Heart right ventricle (tissue), 16 donors: ENCODE measurements at regions not wholly inside any gene's neighbourhood (a gene's known extent, or its start where the extent isn't known, plus 50 kb on each side); places are given as distances from the start of the nearest gene placed in this dataset.

Experiments
- ATAC-seq, 8 donors: fragments of 200-7000 bp; cut with Tn5 transposase; one replicate each; pipeline ENCODE4 v1.9.1; 2020; ENCODE audit warnings: mild to moderate bottlenecking in 8 of 8, moderate library complexity in 8 of 8, moderate number of reproducible peaks in 1 of 8
- DNase-seq, 2 donors: peaks; one replicate each; pipeline ENCODE4 v3.0.0-alpha.2; 2020
- H3K27ac ChIP-seq, 10 donors: fragments of 200-600 bp; sonication (generic) in 2 of 10; one replicate each; pipeline versions ENCODE4 v1.5.0 to v1.8.0; 2020 to 2022; ENCODE audit warnings: mild to moderate bottlenecking in 3 of 10
- H3K27me3 ChIP-seq, 7 donors: fragments of 200-600 bp; one replicate each; pipeline ENCODE4 v1.8.0; 2021 to 2022; ENCODE audit warnings: mild to moderate bottlenecking in 2 of 7
- H3K36me3 ChIP-seq, 9 donors: fragments of 200-600 bp; sonication (generic) in 1 of 9; one replicate each; pipeline versions ENCODE4 v1.5.0 to v1.8.0; 2020 to 2022; ENCODE audit warnings: mild to moderate bottlenecking in 2 of 9
- H3K4me1 ChIP-seq, 9 donors: fragments of 200-600 bp; sonication (generic) in 1 of 9; one replicate each; pipeline versions ENCODE4 v1.5.0 to v1.8.0; 2020 to 2022; ENCODE audit warnings: mild to moderate bottlenecking in 4 of 9
- H3K4me3 ChIP-seq, 10 donors: fragments of 200-600 bp; sonication (generic) in 2 of 10; one replicate each; pipeline versions ENCODE4 v1.5.0 to v1.8.0; 2020 to 2022; ENCODE audit warnings: mild to moderate bottlenecking in 7 of 10, moderate library complexity in 2 of 10
- H3K9me3 ChIP-seq, 11 donors: fragments of 200-600 bp in 10 of 11; sonication (generic) in 2 of 11; one replicate each; pipeline versions ENCODE4 v1.5.0 to v1.8.0; 2013 to 2022; ENCODE audit warnings: mild to moderate bottlenecking in 2 of 11, control low read depth in 1 of 11, moderate library complexity in 1 of 11
- CTCF ChIP-seq, 9 donors: fragments of 200-600 bp; sonication (generic) in 2 of 9; IDR thresholded peaks; one replicate each; pipeline versions ENCODE4 v1.5.0 to v1.8.0; 2021 to 2022; ENCODE audit warnings: antibody characterized with exemption in 9 of 9, mild to moderate bottlenecking in 5 of 9, moderate library complexity in 1 of 9
- WGBS, 2 donors: extraction: QIAGEN DNeasy Blood & Tissue Kit; methylation state at CpG; one replicate each; pipeline ENCODE4 v1.1.7; 2013; ENCODE audit warnings: inconsistent platforms in 1 of 2; 5-methylcytosine and 5-hydroxymethylcytosine counted together
- intact Hi-C, 10 donors: fragments of 100-400 bp; cut with DNase I; formaldehyde crosslinking; loops; one replicate each; pipeline versions ENCODE4 v1.11.1 to v1.14.2; 2022
- donor health status: Arrhythmogenic right ventricular cardiomyopathy.
- donor health status: ischemic (EF 13 %, LVEDD 7.1; RV severe dilation, severe dysfunction).
- donor health status: healthy with polysubstance abuse.
- donor health status: DM: no; HTN: yes; CAD: no.
- donor health status: DM: no; HTN: no; CAD: no.
- donor health status: ischemic (EF 25% LVEDD 6.9; RV normal size, moderate dysfunction).
- donor health status: ischemic (EF 25% LVEDD 5.7; RV mildly dilated, moderate dysfunction).
- donor health status: healthy.
- donor health status: DM: yes; HTN: yes; CAD: no.
- donor health status: Ischemic cardiomyopathy.
- donor health status: ischemic (EF 35%, LVEDD 5.7; RV mildly dilated, moderate dysfunction).
- donor health status: nonischemic (EF 11% LVEDD 7.7; RV severe dilation, severe dysfunction).
- donor health status: DM: yes; HTN: yes; CAD: no.
- donor health status: PGD.
- donor health status: ischemic (EF 29% LVEDD 5.4; RV normal size, mild dysfunction).
- donor health status: nonischemic (EF 23%, LVEDD 6.1; RV moderate dilation, normal function).

- DNase-seq (no peak), ATAC-seq (no peak)
- no peak for TF ChIP-seq CTCF (IDR thresholded peaks at IDR 0.05)
- WGBS, 2 donors, result 83 to 84% methylated on average over 18 of the region's 18 CpGs
- Histone ChIP-seq H3K9me3 (peaks cover 0 to 12% (median 5%) of the 10 kb centered on the region in 11 donors), H3K4me1 (peaks cover 0 to 2% (median 0%) of the 10 kb centered on the region in 9 donors), H3K4me3 (no peak overlapping the region), H3K27me3 (peaks cover 0 to 46% (median 34%) of the 10 kb centered on the region in 7 donors), H3K27ac (no peak overlapping the region), H3K36me3 (no peaks in the 10 kb centered on the region)
- intact Hi-C loops, result no loop called here
Observed at GRCh38 chr22:48104102-48104738, 1341.8 kb downstream of the TBC1D22A start.

- peaks cover 0 to 6% (median 0%) of the 10 kb centered on the region in 9 donors for H3K4me1 ChIP-seq
- peaks cover 0 to 52% (median 43%) of the 10 kb centered on the region in 7 donors for H3K27me3 ChIP-seq
- 67 to 68% methylated on average over 24 of the region's 24 CpGs for WGBS, 2 donors
- intact Hi-C loops, result no loop called here
- ATAC-seq (no peak), DNase-seq (no peak)
- H3K36me3 ChIP-seq, result no peaks in the 10 kb centered on the region
- H3K27ac ChIP-seq, result no peak overlapping the region
- no peak for TF ChIP-seq CTCF (IDR thresholded peaks at IDR 0.05)
- H3K4me3 ChIP-seq, result no peak overlapping the region
- H3K9me3 ChIP-seq, result peaks cover 0 to 3% (median 0%) of the 10 kb centered on the region in 11 donors
Observed at GRCh38 chr22:48103126-48103875, 1340.9 kb downstream of the TBC1D22A start.

GRCh38 chr22:48102581-48102980 is 1340.1 kb downstream of the TBC1D22A start:
- peaks cover 0 to 56% (median 47%) of the 10 kb centered on the region in 7 donors for H3K27me3 ChIP-seq
- WGBS, 2 donors, result 80 to 82% methylated on average over 5 of the region's 5 CpGs
- H3K9me3 ChIP-seq, result no peaks in the 10 kb centered on the region
- intact Hi-C loops, result no loop called here
- TF ChIP-seq CTCF (IDR thresholded peaks at IDR 0.05), result no peak
- H3K4me1 ChIP-seq, result peaks cover 0 to 11% (median 0%) of the 10 kb centered on the region in 9 donors
- no peak overlapping the region for H3K27ac ChIP-seq
- no peak for DNase-seq
- ATAC-seq, result no peak
- no peaks in the 10 kb centered on the region for H3K36me3 ChIP-seq
- H3K4me3 ChIP-seq, result no peak overlapping the region

- peaks cover 0 to 11% (median 0%) of the 10 kb centered on the region in 9 donors for H3K4me1 ChIP-seq
- no peak for DNase-seq
- peaks cover 0 to 63% (median 55%) of the 10 kb centered on the region in 7 donors for H3K27me3 ChIP-seq
- no peak for ATAC-seq
- intact Hi-C loops, result no loop called here
- no peak overlapping the region for H3K27ac ChIP-seq
- H3K4me3 ChIP-seq, result no peak overlapping the region
- 89 to 91% methylated on average over 8 of the region's 8 CpGs for WGBS, 2 donors
- H3K9me3 ChIP-seq, result no peaks in the 10 kb centered on the region
- no peak for TF ChIP-seq CTCF (IDR thresholded peaks at IDR 0.05)
- no peaks in the 10 kb centered on the region for H3K36me3 ChIP-seq
Observed at GRCh38 chr22:48101704-48102103, 1339.3 kb downstream of the TBC1D22A start.
